Endothelial cell of umbilical vein (primary cell): ENCODE measurements at regions not wholly inside any gene's neighbourhood (a gene's known extent, or its start where the extent isn't known, plus 50 kb on each side); places are given as distances from the start of the nearest gene placed in this dataset.

ENCODE experiments used
- BruUV-seq: library from RNA; stranded (reverse); fragments of 400-500 nt; replicated peaks from 2 replicates; lab custom pipeline; 2021; lab: Mats Ljungman, UMichigan
- CTCF ChIA-PET: fragments of 300-600, 350-600 bp; sonication (Branson Sonifier 250); formaldehyde crosslinking; loops from one replicate; lab custom pipeline; 2021; ENCODE audit warnings: antibody characterized with exemption, inconsistent platforms; lab: Charles Lee
- POLR2A ChIA-PET: fragments of 300-600, 350-600 bp; sonication (Branson Sonifier 250); formaldehyde crosslinking; loops from one replicate; lab custom pipeline; 2021; ENCODE audit warnings: antibody characterized with exemption, inconsistent platforms; lab: Charles Lee
- DNase-seq: peaks from one replicate; pipeline ENCODE4 v3.0.0-alpha.2; 2011; ENCODE audit warnings: low read depth, low spot score
- FAIRE-seq: peaks from 2 replicates; lab custom pipeline; 2011; peaks lifted over from hg19 to GRCh38; lab: Jason Lieb, UNC
- H2AFZ ChIP-seq: 2 replicates; pipeline ENCODE4 v1.6.0; 2012; ENCODE audit warnings: low read depth, low read length, control low read depth, inconsistent platforms
- H3K27ac ChIP-seq: 2 replicates; pipeline ENCODE4 v1.5.1; 2011; ENCODE audit warnings: low read depth, mild to moderate bottlenecking, control low read depth, low read length, moderate library complexity; ENCODE audit not compliant: insufficient read depth
- H3K27me3 ChIP-seq, 2 experiments: 2 replicates each; pipeline versions ENCODE4 v1.6.0 to v1.6.1; 2011; ENCODE audit warnings: low read length in 2 of 2, mixed read lengths in 1 of 2; ENCODE audit not compliant: control insufficient read depth in 2 of 2, insufficient read depth in 2 of 2
- H3K36me3 ChIP-seq, 2 experiments: 2 replicates in 1 of 2; 3 replicates in 1 of 2; pipeline ENCODE4 v1.5.1; 2011; ENCODE audit warnings: low read length in 2 of 2, mild to moderate bottlenecking in 1 of 2, moderate library complexity in 1 of 2; ENCODE audit not compliant: control insufficient read depth in 2 of 2, insufficient read depth in 2 of 2; ENCODE audit errors: extremely low read depth in 1 of 2
- H3K4me1 ChIP-seq: 3 replicates; pipeline ENCODE4 v1.5.1; 2011; ENCODE audit warnings: mild to moderate bottlenecking, low read length; ENCODE audit not compliant: control insufficient read depth, insufficient read depth; ENCODE audit errors: extremely low read depth
- H3K4me2 ChIP-seq: 2 replicates; pipeline ENCODE4 v1.6.1; 2011; ENCODE audit warnings: low read length, control low read depth, mixed read lengths; ENCODE audit not compliant: insufficient read depth
- H3K4me3 ChIP-seq, 3 experiments: fragments of 200-600 bp in 1 of 3; sonication (generic), shearing (Covaris generic) in 1 of 3; replicated peaks in 1 of 3; 2 replicates each; pipeline ENCODE4 v1.5.1; 2011 to 2016; ENCODE audit warnings: control low read depth in 3 of 3, low read length in 3 of 3, mild to moderate bottlenecking in 2 of 3, inconsistent platforms in 1 of 3, low read depth in 1 of 3, moderate library complexity in 1 of 3; ENCODE audit not compliant: insufficient read depth in 1 of 3
- H3K79me2 ChIP-seq: 2 replicates; pipeline ENCODE4 v1.6.0; 2012; ENCODE audit warnings: low read length, inconsistent platforms; ENCODE audit not compliant: control insufficient read depth, insufficient read depth
- H3K9ac ChIP-seq: replicated peaks from 2 replicates; pipeline ENCODE3; 2011; ENCODE audit warnings: low read length, control low read depth; ENCODE audit not compliant: insufficient read depth; ENCODE audit errors: extremely low read depth
- H3K9me1 ChIP-seq: replicated peaks from 3 replicates; pipeline ENCODE4 v1.6.0; 2011; ENCODE audit warnings: mild to moderate bottlenecking, low read length; ENCODE audit not compliant: control insufficient read depth, insufficient read depth; ENCODE audit errors: extremely low read depth
- H3K9me3 ChIP-seq: replicated peaks from 2 replicates; pipeline ENCODE4 v1.5.1; 2012; ENCODE audit warnings: low read length, inconsistent platforms; ENCODE audit not compliant: control insufficient read depth, insufficient read depth
- H4K20me1 ChIP-seq: replicated peaks from 2 replicates; pipeline ENCODE3; 2011; ENCODE audit warnings: mild to moderate bottlenecking, low read length; ENCODE audit not compliant: control insufficient read depth, insufficient read depth; ENCODE audit errors: extremely low read depth
- CTCF ChIP-seq, 2 donors: IDR thresholded peaks; 1 replicate in 1 of 2; 2 replicates in 1 of 2; pipeline ENCODE4 v1.5.1; 2011; ENCODE audit warnings: low read length in 2 of 2, mild to moderate bottlenecking in 2 of 2, moderate library complexity in 2 of 2, control low read depth in 1 of 2, inconsistent platforms in 1 of 2, low read depth in 1 of 2; ENCODE audit not compliant: insufficient read depth in 1 of 2; ENCODE audit errors: extremely low read depth in 1 of 2
- EZH2 ChIP-seq: IDR thresholded peaks from 2 replicates; pipeline ENCODE4 v1.6.1; 2012; ENCODE audit warnings: borderline replicate concordance, low read depth, mild to moderate bottlenecking, moderate library complexity, low read length, inconsistent platforms; ENCODE audit not compliant: severe bottlenecking
- FOS ChIP-seq: IDR thresholded peaks from 2 replicates; pipeline ENCODE4 v1.6.1; 2011; ENCODE audit warnings: mild to moderate bottlenecking, low read length, moderate library complexity, borderline replicate concordance; ENCODE audit not compliant: insufficient read depth
- GATA2 ChIP-seq: IDR thresholded peaks from 2 replicates; pipeline ENCODE4 v1.7.0; 2011; ENCODE audit warnings: low read depth, mild to moderate bottlenecking, moderate library complexity, mixed read lengths, low read length; ENCODE audit not compliant: insufficient read length, insufficient read depth
- MYC ChIP-seq: IDR thresholded peaks from one replicate; pipeline ENCODE4 v1.6.1; 2011; ENCODE audit warnings: mild to moderate bottlenecking, low read depth, low read length
- POLR2A ChIP-seq: IDR thresholded peaks from 2 replicates; pipeline ENCODE4 v1.6.1; 2012; ENCODE audit warnings: low read depth, mild to moderate bottlenecking, control low read depth, low read length
- POLR2AphosphoS5 ChIP-seq: IDR thresholded peaks from 2 replicates; pipeline ENCODE4 v1.6.1; 2012; ENCODE audit warnings: low read depth, mild to moderate bottlenecking, control low read depth, low read length, moderate library complexity; ENCODE audit not compliant: insufficient read depth
- dilution Hi-C: fragments of 300-500 bp; cut with MboI; formaldehyde crosslinking; loops from one replicate; pipeline ENCODE4 v1.15.0; 2019; ENCODE audit warnings: low sequenced_read_pairs; ENCODE audit not compliant: extremely low pct_ligation_motif_present
- intact Hi-C: fragments of 100-400 bp; cut with micrococcal nuclease; formaldehyde crosslinking; loops from one replicate; pipeline ENCODE4 v1.10.0; 2022
- TF ChIP-seq, protein P1 (sequence below): IDR thresholded peaks from 2 replicates; pipeline ENCODE4 v1.6.1; 2011; ENCODE audit not compliant: insufficient read depth, insufficient read length

- DNase-seq (no peak), FAIRE-seq (no peak)
- Histone ChIP-seq H3K9ac (no peak overlapping the region), H3K36me3 (no peaks in the 10 kb centered on the region), H3K27me3 (no peaks in the 10 kb centered on the region), H4K20me1 (no peaks in the 10 kb centered on the region), H3K9me3 (no peaks in the 10 kb centered on the region), H2AFZ (no peak overlapping the region), H3K27ac (no peak overlapping the region), H3K4me1 (no peaks in the 10 kb centered on the region), H3K4me3 (no peak overlapping the region), H3K4me2 (no peak overlapping the region), H3K9me1 (no peaks in the 10 kb centered on the region), H3K79me2 (no peaks in the 10 kb centered on the region)
- TF ChIP-seq, protein P1, sequence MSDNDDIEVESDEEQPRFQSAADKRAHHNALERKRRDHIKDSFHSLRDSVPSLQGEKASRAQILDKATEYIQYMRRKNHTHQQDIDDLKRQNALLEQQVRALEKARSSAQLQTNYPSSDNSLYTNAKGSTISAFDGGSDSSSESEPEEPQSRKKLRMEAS: no peak
- no peak for TF ChIP-seq GATA2
- TF ChIP-seq POLR2AphosphoS5: no peak
- TF ChIP-seq FOS: no peak
- no peak for TF ChIP-seq CTCF (IDR thresholded peaks at IDR 0.05; ENCODE audit: extremely low read depth in 1 of 2, insufficient read depth in 1 of 2, low read depth in 1 of 2, low read length in 2 of 2)
- no peak for TF ChIP-seq POLR2A
- TF ChIP-seq EZH2: no peak
- TF ChIP-seq MYC: no peak
- BruUV-seq: no TSS peak
- CTCF ChIA-PET: no interaction called here
- dilution Hi-C loops (no loop called here), intact Hi-C loops (no loop called here)
- POLR2A ChIA-PET: no interaction called here
Observed at GRCh38 chr5:88049737-88050136, 218.9 kb downstream of the TMEM161B start.
